ENCODE measurements at regions not wholly inside any gene's neighbourhood (a gene's known extent, or its start where the extent isn't known, plus 50 kb on each side); places are given as distances from the start of the nearest gene placed in this dataset.
A peak's percentile ranks its signal among the peaks of the same experiment; 100 is the strongest.
"Not testable (repeated sequence)": the region's sequence is repeated elsewhere in the genome, so short reads cannot be mapped to it uniquely, and the experiment has no call there.

GRCh38 chr16:21540770-21541433, 58.5 kb upstream of the METTL9 start:
- H3K4me3 ChIP-seq (ENCODE audit: control insufficient read depth, low read depth, low read length): not testable (repeated sequence)
- DNase-seq (ENCODE audit: low read depth): peak; percentile 42

- not testable (repeated sequence) for DNase-seq (ENCODE audit: low read depth); H3K4me3 ChIP-seq (ENCODE audit: control insufficient read depth, low read depth, low read length)
These were observed 57.7 kb upstream of the METTL9 start for GRCh38 chr16:21541611-21542051.

- DNase-seq (ENCODE audit: low read depth); H3K4me3 ChIP-seq (ENCODE audit: control insufficient read depth, low read depth, low read length): not testable (repeated sequence)
These were observed 57.3 kb upstream of the METTL9 start for GRCh38 chr16:21542075-21542474.

GRCh38 chr16:21542491-21543124, 56.8 kb upstream of the METTL9 start:
- not testable (repeated sequence) for DNase-seq (ENCODE audit: low read depth); H3K4me3 ChIP-seq (ENCODE audit: control insufficient read depth, low read depth, low read length)

GRCh38 chr16:21543151-21543836, 56.1 kb upstream of the METTL9 start:
- not testable (repeated sequence) for DNase-seq (ENCODE audit: low read depth); H3K4me3 ChIP-seq (ENCODE audit: control insufficient read depth, low read depth, low read length)

GRCh38 chr16:21545664-21546326, 53.6 kb upstream of the METTL9 start:
- not testable (repeated sequence) for DNase-seq (ENCODE audit: low read depth); H3K4me3 ChIP-seq (ENCODE audit: control insufficient read depth, low read depth, low read length)

- not testable (repeated sequence) for H3K4me3 ChIP-seq (ENCODE audit: control insufficient read depth, low read depth, low read length); DNase-seq (ENCODE audit: low read depth)
These were observed 50.0 kb upstream of the METTL9 start for GRCh38 chr16:21549396-21549795.
